NCI-H2107 treated with DMSO at 0.1 percent for 48 hours (cell line): ENCODE measurements at regions not wholly inside any gene's neighbourhood (a gene's known extent, or its start where the extent isn't known, plus 50 kb on each side); places are given as distances from the start of the nearest gene placed in this dataset.

ENCODE experiments used
- DNase-seq: peaks from one replicate; lab custom pipeline; 2025; ENCODE audit not compliant: unreplicated experiment; lab: John Stamatoyannopoulos, UW

- no peak for DNase-seq
Observed at GRCh38 chr9:27991221-27991620, 417.9 kb upstream of the C9orf72 start.

GRCh38 chr9:28001096-28001495 lies 427.8 kb upstream of the C9orf72 start:
- no peak for DNase-seq

GRCh38 chr9:28004900-28005299 lies 431.6 kb upstream of the C9orf72 start:
- DNase-seq, result no peak

GRCh38 chr9:28005779-28006178 lies 432.5 kb upstream of the C9orf72 start:
- no peak for DNase-seq

GRCh38 chr9:28007097-28007817 lies 434.0 kb upstream of the C9orf72 start:
- no peak for DNase-seq

- no peak for DNase-seq
Observed at GRCh38 chr9:28014212-28014611, 440.9 kb upstream of the C9orf72 start.

GRCh38 chr9:28024676-28025075 lies 451.4 kb upstream of the C9orf72 start:
- DNase-seq, result no peak

GRCh38 chr9:28025186-28025585 lies 451.9 kb upstream of the C9orf72 start:
- no peak for DNase-seq

- DNase-seq, result peak; percentile 36
Observed at GRCh38 chr9:28031521-28032267, 458.4 kb upstream of the C9orf72 start.

- DNase-seq, result no peak
Observed at GRCh38 chr9:28032268-28032590, 458.9 kb upstream of the C9orf72 start.

- no peak for DNase-seq
Observed at GRCh38 chr9:28034242-28034641, 461.0 kb upstream of the C9orf72 start.

GRCh38 chr9:28037968-28038367 lies 464.7 kb upstream of the C9orf72 start:
- DNase-seq, result no peak

GRCh38 chr9:28045051-28045450 lies 471.8 kb upstream of the C9orf72 start:
- no peak for DNase-seq

GRCh38 chr9:28050046-28050445 lies 476.8 kb upstream of the C9orf72 start:
- DNase-seq, result no peak

GRCh38 chr9:28050941-28051340 lies 477.7 kb upstream of the C9orf72 start:
- DNase-seq, result no peak

- no peak for DNase-seq
Observed at GRCh38 chr9:28051559-28052503, 478.6 kb upstream of the C9orf72 start.

GRCh38 chr9:28053096-28053777 lies 480.0 kb upstream of the C9orf72 start:
- no peak for DNase-seq

- DNase-seq, result no peak
Observed at GRCh38 chr9:28056006-28056405, 482.7 kb upstream of the C9orf72 start.

GRCh38 chr9:28056466-28056865 lies 483.2 kb upstream of the C9orf72 start:
- no peak for DNase-seq

- DNase-seq, result no peak
Observed at GRCh38 chr9:28059192-28059591, 485.9 kb upstream of the C9orf72 start.

GRCh38 chr9:28064241-28064815 lies 491.0 kb upstream of the C9orf72 start:
- no peak for DNase-seq
